ENCODE measurements at regions not wholly inside any gene's neighbourhood (a gene's known extent, or its start where the extent isn't known, plus 50 kb on each side); places are given as distances from the start of the nearest gene placed in this dataset.

- no peak overlapping the region for H2AFZ ChIP-seq (ENCODE audit: low read length)
- ChIA-PET CTCF (ENCODE audit: partially characterized antibody) (interaction anchor here (1.0 to 1.3 kb wide), 2 partner anchors 8 to 10 kb away, joined by 3 to 4 read pairs; no protein-coding TSS in a partner anchor), POLR2A (ENCODE audit: partially characterized antibody) (interaction anchor here (1.2 kb wide), 1 partner anchor 16 kb away, joined by 3 read pairs; no protein-coding TSS in a partner anchor)
- no peaks in the 10 kb centered on the region for H3K79me2 ChIP-seq (ENCODE audit: control insufficient read depth in 1 of 2, insufficient read depth in 2 of 2, low read length in 2 of 2)
- no peaks in the 10 kb centered on the region for H3K79me1 ChIP-seq (ENCODE audit: low read depth, low read length)
- H2AK5ac ChIP-seq (ENCODE audit: low read depth, low read length), result no peak overlapping the region
- H3K56ac ChIP-seq (replicated peaks; ENCODE audit: insufficient read length, low read depth, low read length), result no peak overlapping the region
- H2BK5ac ChIP-seq (ENCODE audit: low read depth, low read length), result no peak overlapping the region
- H4K8ac ChIP-seq (ENCODE audit: extremely low read depth, insufficient read depth, low read length), result no peak overlapping the region
- WGBS, 2 experiments (ENCODE audit: extremely low coverage in 1 of 2, insufficient coverage in 1 of 2, insufficient read length in 1 of 2, insufficient replicate concordance in 2 of 2, low coverage in 1 of 2, low lambda C conversion rate in 2 of 2, missing lambda C conversion rate in 1 of 2), result 94% methylated on average over 3 of the region's 3 CpGs; no CpG with 5 or more reads in 1 of the 2 experiments
- H3K9me3 ChIP-seq (ENCODE audit: insufficient read depth in 2 of 2, low read depth in 1 of 2, low read length in 1 of 2), result no peaks in the 10 kb centered on the region
- no peak overlapping the region for H3K4me3 ChIP-seq (ENCODE audit: extremely low read depth in 1 of 4, insufficient read depth in 2 of 4, low read depth in 3 of 4, low read length in 4 of 4)
- H2BK120ac ChIP-seq (replicated peaks; ENCODE audit: low read depth, low read length), result no peak overlapping the region
- H3K27me3 ChIP-seq (replicated peaks in 1 of 4; ENCODE audit: control insufficient read depth in 3 of 4, extremely low read depth in 1 of 4, insufficient read depth in 3 of 4, low read length in 3 of 4), result no peaks in the 10 kb centered on the region
- no peak overlapping the region for H3K4ac ChIP-seq (replicated peaks; ENCODE audit: insufficient read length, low read depth, low read length)
- FAIRE-seq, result no peak
- peaks cover 0 to 5% (median 1%) of the 10 kb centered on the region in 4 experiments; a peak in 2 of 7 replicates for H3K4me1 ChIP-seq (replicated peaks in 1 of 4; ENCODE audit: control insufficient read depth in 3 of 4, insufficient read depth in 4 of 4, low read length in 3 of 4)
- H3K36me3 ChIP-seq (ENCODE audit: control insufficient read depth in 2 of 4, insufficient read depth in 4 of 4, low read length in 3 of 4), result no peaks in the 10 kb centered on the region
- DNase-seq (ENCODE audit: low read depth in 1 of 2, low spot score in 2 of 2), result no peak
- H3K23ac ChIP-seq (ENCODE audit: insufficient read length), result no peak overlapping the region
- no peak overlapping the region for H3K4me2 ChIP-seq (ENCODE audit: insufficient read depth in 1 of 2, low read depth in 2 of 2, low read length in 2 of 2)
- H2BK15ac ChIP-seq (ENCODE audit: low read length), result no peak overlapping the region
- no peak overlapping the region for H3K18ac ChIP-seq (ENCODE audit: extremely low read depth, low read length)
- no peak overlapping the region for H2BK20ac ChIP-seq (ENCODE audit: low read length)
- no peak overlapping the region for H3K9ac ChIP-seq (replicated peaks in 1 of 4; ENCODE audit: extremely low read depth in 1 of 4, low read depth in 3 of 4, low read length in 3 of 4)
- H3K14ac ChIP-seq (ENCODE audit: insufficient read length), result no peak overlapping the region
- H4K20me1 ChIP-seq (replicated peaks in 1 of 2; ENCODE audit: control insufficient read depth in 1 of 2, insufficient read depth in 2 of 2, low read length in 2 of 2), result no peaks in the 10 kb centered on the region
- no peak overlapping the region for H2BK12ac ChIP-seq (ENCODE audit: low read depth, low read length)
- no peak overlapping the region for H4K5ac ChIP-seq (ENCODE audit: insufficient read length, low read depth, low read length)
- H4K91ac ChIP-seq (replicated peaks; ENCODE audit: insufficient read length, low read length), result no peak overlapping the region
- no peaks in the 10 kb centered on the region; the same call in 1 of the 2 replicates for H3K23me2 ChIP-seq (ENCODE audit: low read depth, low read length)
- H3K27ac ChIP-seq (ENCODE audit: low read depth, low read length), result no peak overlapping the region
- TF ChIP-seq SIN3A (conservative IDR thresholded peaks at IDR 0.05 in 1 of 2, IDR thresholded peaks at IDR 0.05 in 1 of 2; ENCODE audit: low read depth in 1 of 2, low read length in 2 of 2) (no peak), EZH2 (IDR thresholded peaks at IDR 0.05; ENCODE audit: low read depth, low read length, severe bottlenecking) (no peak), MAFK (IDR thresholded peaks at IDR 0.05; ENCODE audit: low read depth, low read length) (no peak), ATF2 (IDR thresholded peaks at IDR 0.05; ENCODE audit: low read length) (no peak), CHD1 (IDR thresholded peaks at IDR 0.05; ENCODE audit: low read depth, low read length) (no peak), JUN (IDR thresholded peaks at IDR 0.05; ENCODE audit: low read depth, low read length) (no peak), KDM1A (IDR thresholded peaks at IDR 0.05; ENCODE audit: borderline replicate concordance, low read length) (no peak), GABPA (IDR thresholded peaks at IDR 0.05; ENCODE audit: borderline replicate concordance, insufficient read depth, low read length) (no peak), SRF (IDR thresholded peaks at IDR 0.05; ENCODE audit: low read depth, low read length) (no peak)
Observed at GRCh38 chr4:38611676-38612075, 52.3 kb upstream of the KLF3 start.
